Smooth muscle cell (in vitro differentiated cells): ENCODE measurements at regions not wholly inside any gene's neighbourhood (a gene's known extent, or its start where the extent isn't known, plus 50 kb on each side); places are given as distances from the start of the nearest gene placed in this dataset.

ENCODE experiments used
- DNase-seq: peaks from one replicate; lab custom pipeline; 2025; ENCODE audit not compliant: unreplicated experiment; lab: John Stamatoyannopoulos, UW
- H2AFZ ChIP-seq: fragments of 200-600 bp; sonication (generic); 2 replicates; pipeline ENCODE4 v1.6.0; 2016; ENCODE audit warnings: antibody characterized with exemption, low read depth, mild to moderate bottlenecking
- H3F3A ChIP-seq: fragments of 200-600 bp; sonication (generic); 2 replicates; pipeline ENCODE4 v1.6.0; 2017; ENCODE audit warnings: antibody characterized with exemption, low read depth
- H3K27ac ChIP-seq: fragments of 200-600 bp; sonication (generic); 2 replicates; pipeline ENCODE4 v1.5.1; 2016; ENCODE audit warnings: low read depth, mild to moderate bottlenecking
- H3K27me3 ChIP-seq: fragments of 200-600 bp; sonication (generic); 2 replicates; pipeline ENCODE4 v1.6.1; 2016; ENCODE audit warnings: low read depth, mild to moderate bottlenecking
- H3K36me3 ChIP-seq: fragments of 200-600 bp; sonication (generic); 2 replicates; pipeline ENCODE4 v1.5.1; 2016; ENCODE audit warnings: low read depth
- H3K4me1 ChIP-seq: fragments of 200-600 bp; sonication (generic); 2 replicates; pipeline ENCODE4 v1.5.1; 2016; ENCODE audit warnings: low read depth
- H3K4me2 ChIP-seq: fragments of 200-600 bp; sonication (generic); 2 replicates; pipeline ENCODE4 v1.6.0; 2016; ENCODE audit warnings: mild to moderate bottlenecking
- H3K4me3 ChIP-seq: fragments of 200-600 bp; sonication (generic); 2 replicates; pipeline ENCODE4 v1.5.1; 2016; ENCODE audit warnings: mild to moderate bottlenecking
- H3K79me2 ChIP-seq: fragments of 200-600 bp; sonication (generic); 2 replicates; pipeline ENCODE4 v1.6.0; 2016; ENCODE audit warnings: low read depth, mild to moderate bottlenecking
- H3K9ac ChIP-seq: fragments of 200-600 bp; sonication (generic); 2 replicates; pipeline ENCODE4 v1.6.0; 2016; ENCODE audit warnings: low read depth
- H3K9me3 ChIP-seq: fragments of 200-600 bp; sonication (generic); replicated peaks from 2 replicates; pipeline ENCODE4 v1.5.1; 2016; ENCODE audit warnings: low read depth
- H4K20me1 ChIP-seq: fragments of 200-600 bp; sonication (generic); 2 replicates; pipeline ENCODE4 v1.6.0; 2016; ENCODE audit warnings: low read depth
- whole genome bisulfite sequencing: methylation state at CpG from one replicate; pipeline ENCODE4 v1.1.7; 2016; ENCODE audit warnings: low lambda C conversion rate; 5-methylcytosine and 5-hydroxymethylcytosine counted together
- TF ChIP-seq, protein P1 (sequence below): fragments of 200-600 bp; sonication (generic); IDR thresholded peaks from 2 replicates; pipeline ENCODE4 v1.5.1; 2017; ENCODE audit warnings: borderline replicate concordance, mild to moderate bottlenecking, antibody characterized with exemption; ENCODE audit not compliant: insufficient read depth, poor library complexity, severe bottlenecking

DNA sequence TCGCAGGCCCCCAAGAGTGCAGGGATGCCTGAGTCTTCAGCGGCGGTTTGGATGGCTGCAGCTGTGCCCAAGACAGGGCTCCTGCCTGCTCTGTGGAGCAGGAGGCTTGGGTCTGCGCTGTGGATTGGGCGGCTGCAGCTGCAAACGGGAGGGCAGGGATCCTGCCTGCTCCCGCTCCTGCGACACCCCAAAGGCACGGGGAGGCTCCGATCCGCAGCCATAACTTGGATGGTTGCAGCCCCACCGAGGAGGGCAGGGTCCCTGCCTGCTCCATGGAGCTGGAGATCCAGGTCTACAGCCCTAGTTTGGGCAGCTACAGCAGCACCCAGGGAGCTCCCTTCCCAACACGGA is 898.8 kb upstream of the NEGR1 start:
- H3K4me3 ChIP-seq: no peak overlapping the region
- H3K79me2 ChIP-seq: no peaks in the 10 kb centered on the region
- no peaks in the 10 kb centered on the region for H3K36me3 ChIP-seq
- no peak overlapping the region for H3K27ac ChIP-seq
- no peaks in the 10 kb centered on the region for H3F3A ChIP-seq
- H3K4me1 ChIP-seq: no peaks in the 10 kb centered on the region
- H2AFZ ChIP-seq: no peak overlapping the region
- H3K9ac ChIP-seq: no peak overlapping the region
- no peak overlapping the region for H3K4me2 ChIP-seq
- no peaks in the 10 kb centered on the region for H4K20me1 ChIP-seq
- no peaks in the 10 kb centered on the region for H3K9me3 ChIP-seq
- TF ChIP-seq, protein P1, sequence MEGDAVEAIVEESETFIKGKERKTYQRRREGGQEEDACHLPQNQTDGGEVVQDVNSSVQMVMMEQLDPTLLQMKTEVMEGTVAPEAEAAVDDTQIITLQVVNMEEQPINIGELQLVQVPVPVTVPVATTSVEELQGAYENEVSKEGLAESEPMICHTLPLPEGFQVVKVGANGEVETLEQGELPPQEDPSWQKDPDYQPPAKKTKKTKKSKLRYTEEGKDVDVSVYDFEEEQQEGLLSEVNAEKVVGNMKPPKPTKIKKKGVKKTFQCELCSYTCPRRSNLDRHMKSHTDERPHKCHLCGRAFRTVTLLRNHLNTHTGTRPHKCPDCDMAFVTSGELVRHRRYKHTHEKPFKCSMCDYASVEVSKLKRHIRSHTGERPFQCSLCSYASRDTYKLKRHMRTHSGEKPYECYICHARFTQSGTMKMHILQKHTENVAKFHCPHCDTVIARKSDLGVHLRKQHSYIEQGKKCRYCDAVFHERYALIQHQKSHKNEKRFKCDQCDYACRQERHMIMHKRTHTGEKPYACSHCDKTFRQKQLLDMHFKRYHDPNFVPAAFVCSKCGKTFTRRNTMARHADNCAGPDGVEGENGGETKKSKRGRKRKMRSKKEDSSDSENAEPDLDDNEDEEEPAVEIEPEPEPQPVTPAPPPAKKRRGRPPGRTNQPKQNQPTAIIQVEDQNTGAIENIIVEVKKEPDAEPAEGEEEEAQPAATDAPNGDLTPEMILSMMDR: no peak
- 95% methylated on average over 12 of the region's 13 CpGs for WGBS
- H3K27me3 ChIP-seq: no peaks in the 10 kb centered on the region
- no peak for DNase-seq

DNA sequence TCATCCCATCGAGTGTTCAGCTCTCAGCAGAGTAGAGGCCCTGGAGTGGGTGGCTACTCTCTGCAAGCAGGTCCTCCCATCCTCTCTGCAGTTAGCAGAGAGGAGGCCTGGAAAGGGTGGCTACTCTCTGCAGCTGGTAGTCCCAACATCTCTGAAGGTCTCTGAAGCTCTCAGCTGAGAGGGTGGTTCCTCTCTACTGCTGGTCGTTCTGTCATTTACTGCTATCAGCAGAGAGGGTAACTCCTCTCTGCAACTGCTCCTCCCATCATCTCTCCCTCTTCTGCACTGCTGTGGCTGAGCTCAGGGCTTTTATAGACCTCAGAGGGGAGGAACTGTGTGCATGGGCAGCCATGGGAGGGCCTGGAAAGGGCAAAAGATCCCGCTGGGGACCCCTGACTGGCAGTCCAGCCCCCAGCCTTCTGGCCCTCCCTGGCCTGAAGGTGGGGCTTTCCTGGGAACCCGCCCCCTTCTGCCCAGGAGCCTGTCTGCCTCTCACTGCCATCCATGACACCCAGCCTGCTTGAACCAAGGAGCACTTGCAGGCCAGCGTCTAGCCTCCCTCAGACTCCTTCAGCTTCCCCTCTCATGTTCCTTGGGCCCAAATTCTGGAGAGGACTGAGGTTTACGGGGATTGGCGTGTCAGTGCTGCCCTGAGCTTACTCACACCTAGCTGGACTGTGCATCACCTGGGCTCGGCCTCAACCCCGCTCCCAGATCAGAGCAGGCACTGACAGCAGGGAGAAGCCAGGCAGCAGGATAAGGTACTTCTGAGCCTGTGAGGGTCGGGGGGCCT is 898.3 kb upstream of the NEGR1 start:
- DNase-seq: no peak
- Histone ChIP-seq H3K27ac (no peak overlapping the region), H3K4me3 (no peak overlapping the region), H3K9me3 (no peaks in the 10 kb centered on the region), H3K4me2 (no peak overlapping the region), H2AFZ (no peak overlapping the region), H3F3A (no peaks in the 10 kb centered on the region), H3K27me3 (no peaks in the 10 kb centered on the region), H3K9ac (no peak overlapping the region), H3K4me1 (no peaks in the 10 kb centered on the region), H3K36me3 (no peaks in the 10 kb centered on the region), H4K20me1 (no peaks in the 10 kb centered on the region), H3K79me2 (no peaks in the 10 kb centered on the region)
- WGBS: 86% methylated on average over 10 of the region's 10 CpGs
- TF ChIP-seq, protein P1: no peak

DNA sequence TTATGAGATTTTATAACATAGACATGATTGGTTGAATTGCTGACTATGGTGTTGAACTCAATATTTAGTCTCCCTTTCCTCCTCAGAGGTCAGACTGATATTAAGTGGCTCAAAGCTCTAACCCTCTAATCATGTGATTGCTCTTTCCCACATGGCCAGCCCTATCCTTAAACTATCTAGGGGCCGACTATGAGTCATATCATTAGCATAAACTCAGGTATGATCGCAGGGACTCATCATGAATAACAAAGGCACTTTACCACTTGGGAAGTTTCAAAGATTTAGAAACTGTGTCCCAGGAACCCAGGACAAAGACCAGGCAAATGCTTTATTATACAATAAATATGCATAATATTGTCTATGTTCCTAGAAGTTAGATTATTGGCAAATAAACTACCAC is 894.6 kb upstream of the NEGR1 start:
- no peaks in the 10 kb centered on the region for H3K9me3 ChIP-seq
- 54% methylated on average over 2 of the region's 2 CpGs for WGBS
- H3K27me3 ChIP-seq: no peaks in the 10 kb centered on the region
- no peak overlapping the region for H3K4me3 ChIP-seq
- no peaks in the 10 kb centered on the region for H3K79me2 ChIP-seq
- H4K20me1 ChIP-seq: no peaks in the 10 kb centered on the region
- TF ChIP-seq, protein P1: no peak
- DNase-seq: no peak
- H3K4me1 ChIP-seq: no peaks in the 10 kb centered on the region
- no peaks in the 10 kb centered on the region for H3F3A ChIP-seq
- H2AFZ ChIP-seq: no peak overlapping the region
- H3K27ac ChIP-seq: no peak overlapping the region
- H3K9ac ChIP-seq: no peak overlapping the region
- H3K36me3 ChIP-seq: no peaks in the 10 kb centered on the region
- no peak overlapping the region for H3K4me2 ChIP-seq
